HFFc6 (cell line): ENCODE measurements at regions not wholly inside any gene's neighbourhood (a gene's known extent, or its start where the extent isn't known, plus 50 kb on each side); places are given as distances from the start of the nearest gene placed in this dataset.

ENCODE experiments used
- DNase-seq: peaks from one replicate; pipeline ENCODE4 v3.0.0-alpha.2; 2018
- H3K27ac Mint-ChIP-seq: 2 replicates; pipeline ENCODE4 v1.8.0; 2020; ENCODE audit warnings: mild to moderate bottlenecking, mixed read lengths
- H3K27me3 Mint-ChIP-seq: 2 replicates; pipeline ENCODE4 v1.8.0; 2021; ENCODE audit warnings: mild to moderate bottlenecking, moderate library complexity, mixed read lengths; ENCODE audit not compliant: insufficient read depth
- H3K36me3 Mint-ChIP-seq: 2 replicates; pipeline ENCODE4 v1.8.0; 2021; ENCODE audit warnings: low read depth, mixed read lengths
- H3K4me1 Mint-ChIP-seq: 2 replicates; pipeline ENCODE4 v1.8.0; 2020; ENCODE audit warnings: low read depth, mixed read lengths
- H3K4me3 Mint-ChIP-seq: 2 replicates; pipeline ENCODE4 v1.8.0; 2020; ENCODE audit warnings: mild to moderate bottlenecking, moderate library complexity, mixed read lengths
- H3K9me3 Mint-ChIP-seq: 2 replicates; pipeline ENCODE4 v1.8.0; 2020; ENCODE audit warnings: mild to moderate bottlenecking, mixed read lengths
- CTCF ChIP-seq: fragments of 200-600 bp; sonication (generic); IDR thresholded peaks from 2 replicates; pipeline ENCODE4 v1.5.0; 2021; ENCODE audit warnings: antibody characterized with exemption, mild to moderate bottlenecking

- Mint-ChIP-seq H3K9me3 (peaks cover 52% of the 10 kb centered on the region), H3K27ac (no peak overlapping the region), H3K27me3 (no peaks in the 10 kb centered on the region)
Measured at GRCh38 chr10:121112136-121112535, 261.0 kb downstream of the WDR11 start.

DNA sequence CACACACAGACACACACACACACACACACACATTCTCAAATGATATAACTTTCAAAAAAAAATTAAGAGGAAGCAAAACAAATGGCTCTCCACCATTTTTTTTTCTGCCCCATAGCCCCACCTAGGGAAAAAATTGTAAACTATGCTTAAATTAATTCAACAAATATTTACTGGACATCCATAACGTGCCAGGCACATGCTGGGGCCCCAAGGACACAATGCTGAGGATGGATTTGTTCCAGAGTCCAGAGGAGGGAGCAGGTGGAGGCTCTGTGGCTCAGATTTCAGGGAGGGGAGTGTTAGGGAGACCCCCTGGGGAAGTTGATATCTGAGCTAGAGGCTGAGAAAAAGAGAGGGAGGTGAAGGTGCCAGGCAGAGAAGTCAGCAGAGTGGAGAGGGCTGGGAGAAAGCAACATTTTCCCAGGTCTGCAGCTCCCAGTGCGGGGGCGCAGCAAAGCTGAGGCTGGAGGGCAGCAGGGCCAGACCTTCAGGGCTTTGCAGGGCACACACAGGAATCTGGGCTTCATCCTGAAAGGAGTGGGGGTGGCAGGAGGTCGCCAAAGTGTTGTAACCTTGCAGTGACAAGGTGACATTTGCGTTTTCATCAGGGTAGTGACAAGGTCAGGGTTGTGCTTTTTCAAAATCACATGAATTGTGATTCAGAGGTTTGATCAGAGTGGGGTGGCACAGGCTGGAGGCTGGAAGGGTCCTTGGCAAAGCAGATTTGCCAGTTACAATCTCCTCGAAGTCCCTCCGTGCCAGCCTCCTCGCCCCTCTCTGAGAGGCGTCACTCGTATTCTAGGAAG, 261.6 kb downstream of the WDR11 start:
- no peaks in the 10 kb centered on the region for H3K27me3 Mint-ChIP-seq
- DNase-seq = no peak
- H3K36me3 Mint-ChIP-seq = no peaks in the 10 kb centered on the region
- H3K4me3 Mint-ChIP-seq = no peak overlapping the region
- no peak overlapping the region for H3K27ac Mint-ChIP-seq
- H3K9me3 Mint-ChIP-seq = peaks cover 52% of the 10 kb centered on the region
- no peak for TF ChIP-seq CTCF
- no peaks in the 10 kb centered on the region for H3K4me1 Mint-ChIP-seq

More at GRCh38 chr10:121112136-121112535, 261.0 kb downstream of the WDR11 start:
- Mint-ChIP-seq H3K4me3 (no peak overlapping the region), H3K4me1 (no peaks in the 10 kb centered on the region), H3K36me3 (no peaks in the 10 kb centered on the region)
- DNase-seq = no peak
- no peak for TF ChIP-seq CTCF

- H3K27ac Mint-ChIP-seq = no peak overlapping the region
- H3K4me3 Mint-ChIP-seq = no peak overlapping the region
- no peaks in the 10 kb centered on the region for H3K4me1 Mint-ChIP-seq
- no peaks in the 10 kb centered on the region for H3K27me3 Mint-ChIP-seq
- DNase-seq = no peak
- no peaks in the 10 kb centered on the region for H3K36me3 Mint-ChIP-seq
- no peak for TF ChIP-seq CTCF
- H3K9me3 Mint-ChIP-seq = peaks cover 51% of the 10 kb centered on the region
Measured at GRCh38 chr10:121113385-121113696, 262.2 kb downstream of the WDR11 start.

- Mint-ChIP-seq H3K9me3 (peaks cover 57% of the 10 kb centered on the region), H3K27me3 (no peaks in the 10 kb centered on the region), H3K36me3 (no peaks in the 10 kb centered on the region), H3K4me1 (no peaks in the 10 kb centered on the region), H3K4me3 (no peak overlapping the region), H3K27ac (no peak overlapping the region)
- no peak for TF ChIP-seq CTCF
- DNase-seq = no peak
Measured at GRCh38 chr10:121113911-121114310, 262.7 kb downstream of the WDR11 start.

DNA sequence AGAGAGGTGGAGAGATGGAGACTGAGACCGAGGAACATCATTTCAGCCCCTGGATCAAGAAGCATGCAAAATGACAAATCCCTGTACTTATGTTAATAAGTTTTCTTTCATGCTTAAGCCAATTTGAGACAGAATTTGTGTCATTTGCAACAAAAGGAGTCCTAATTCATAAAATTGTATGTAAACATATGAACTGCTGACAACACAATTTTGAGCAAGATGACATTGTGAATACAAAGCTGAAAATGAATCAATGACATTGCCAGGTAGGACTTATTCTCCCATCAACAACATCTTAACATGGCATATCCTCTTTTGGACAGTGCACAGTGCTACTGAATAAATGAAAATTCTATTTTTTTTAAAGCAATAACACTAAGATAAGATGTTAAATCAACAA, 264.0 kb downstream of the WDR11 start:
- no peak for TF ChIP-seq CTCF
- H3K4me3 Mint-ChIP-seq = no peak overlapping the region

More for the DNA sequence above, 264.0 kb downstream of the WDR11 start:
- Mint-ChIP-seq H3K27ac (no peak overlapping the region), H3K9me3 (peaks cover 56% of the 10 kb centered on the region), H3K27me3 (no peaks in the 10 kb centered on the region), H3K4me1 (no peaks in the 10 kb centered on the region), H3K36me3 (no peaks in the 10 kb centered on the region)
- no peak for DNase-seq
